ENCODE measurements at regions not wholly inside any gene's neighbourhood (a gene's known extent, or its start where the extent isn't known, plus 50 kb on each side); places are given as distances from the start of the nearest gene placed in this dataset.

DNA sequence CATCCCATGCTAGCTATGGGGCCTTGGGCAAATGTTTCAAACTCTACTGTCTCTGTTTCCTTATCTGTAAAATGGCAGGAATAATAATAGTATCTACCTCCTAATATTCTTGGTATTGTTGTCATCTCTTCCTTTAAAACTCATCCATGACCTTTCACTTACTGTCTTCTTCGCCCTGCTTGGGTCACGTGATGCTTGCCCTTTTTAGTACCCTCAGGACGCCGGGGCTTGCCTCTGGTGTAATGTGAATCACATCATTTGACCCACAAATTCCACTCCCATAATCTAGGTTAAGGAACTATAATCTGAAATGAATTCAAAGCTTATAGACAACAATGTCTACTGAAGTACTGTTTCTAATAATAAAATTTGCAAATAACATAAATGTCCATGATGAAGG, 162.7 kb downstream of the DRD1 start:
- no peak for DNase-seq (ENCODE audit: low read depth)
- TF ChIP-seq, protein P1, sequence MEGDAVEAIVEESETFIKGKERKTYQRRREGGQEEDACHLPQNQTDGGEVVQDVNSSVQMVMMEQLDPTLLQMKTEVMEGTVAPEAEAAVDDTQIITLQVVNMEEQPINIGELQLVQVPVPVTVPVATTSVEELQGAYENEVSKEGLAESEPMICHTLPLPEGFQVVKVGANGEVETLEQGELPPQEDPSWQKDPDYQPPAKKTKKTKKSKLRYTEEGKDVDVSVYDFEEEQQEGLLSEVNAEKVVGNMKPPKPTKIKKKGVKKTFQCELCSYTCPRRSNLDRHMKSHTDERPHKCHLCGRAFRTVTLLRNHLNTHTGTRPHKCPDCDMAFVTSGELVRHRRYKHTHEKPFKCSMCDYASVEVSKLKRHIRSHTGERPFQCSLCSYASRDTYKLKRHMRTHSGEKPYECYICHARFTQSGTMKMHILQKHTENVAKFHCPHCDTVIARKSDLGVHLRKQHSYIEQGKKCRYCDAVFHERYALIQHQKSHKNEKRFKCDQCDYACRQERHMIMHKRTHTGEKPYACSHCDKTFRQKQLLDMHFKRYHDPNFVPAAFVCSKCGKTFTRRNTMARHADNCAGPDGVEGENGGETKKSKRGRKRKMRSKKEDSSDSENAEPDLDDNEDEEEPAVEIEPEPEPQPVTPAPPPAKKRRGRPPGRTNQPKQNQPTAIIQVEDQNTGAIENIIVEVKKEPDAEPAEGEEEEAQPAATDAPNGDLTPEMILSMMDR (IDR thresholded peaks at IDR 0.05; ENCODE audit: insufficient read depth, low read depth, low read length, missing control alignments) = no peak
- no peak overlapping the region for H3K4me3 ChIP-seq (ENCODE audit: low read depth, low read length)

DNA sequence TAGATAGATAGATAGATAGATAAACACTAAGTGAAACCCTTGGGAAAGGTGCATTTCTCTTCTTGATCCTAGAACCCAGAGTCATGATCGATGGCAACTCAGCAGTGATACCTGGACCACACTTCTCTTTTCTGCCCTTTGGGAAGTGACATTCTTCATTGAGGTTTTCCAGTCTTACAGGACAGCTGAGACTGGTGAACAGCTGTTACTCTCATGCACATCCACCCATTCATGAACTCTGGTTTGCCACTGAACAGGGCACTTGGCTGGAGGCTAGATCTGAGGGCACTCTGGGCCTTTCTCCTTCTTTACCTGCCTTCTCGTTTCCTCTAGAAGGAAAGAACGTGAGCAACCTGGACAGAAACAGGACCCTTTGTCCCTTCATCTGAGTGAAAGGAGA, 164.5 kb downstream of the DRD1 start:
- no peak for DNase-seq (ENCODE audit: low read depth)
- TF ChIP-seq, protein P1 (IDR thresholded peaks at IDR 0.05; ENCODE audit: insufficient read depth, low read depth, low read length, missing control alignments) = no peak
- no peak overlapping the region for H3K4me3 ChIP-seq (ENCODE audit: low read depth, low read length)

DNA sequence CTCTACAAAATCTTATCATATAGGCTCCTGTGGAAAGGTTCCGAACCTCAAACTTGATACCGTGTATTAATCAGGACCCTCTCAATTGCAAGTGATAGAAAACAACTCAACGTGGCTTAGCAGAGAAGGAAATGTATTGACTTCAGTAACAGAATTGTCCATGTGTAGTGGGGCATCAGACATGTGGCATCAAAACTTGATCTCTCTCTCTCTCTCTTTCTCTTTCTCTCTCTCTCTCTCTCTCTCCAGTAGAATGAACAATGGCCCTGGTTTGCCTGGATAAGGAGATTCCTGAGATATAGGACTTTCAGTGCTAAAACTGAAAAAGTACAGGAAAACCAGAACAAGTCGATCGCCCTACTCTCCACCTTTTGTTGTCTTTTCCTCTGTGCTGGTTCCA, 168.2 kb downstream of the DRD1 start:
- H3K4me3 ChIP-seq (ENCODE audit: low read depth, low read length) = no peak overlapping the region
- TF ChIP-seq, protein P1 (IDR thresholded peaks at IDR 0.05; ENCODE audit: insufficient read depth, low read depth, low read length, missing control alignments) = no peak
- DNase-seq (ENCODE audit: low read depth) = no peak

DNA sequence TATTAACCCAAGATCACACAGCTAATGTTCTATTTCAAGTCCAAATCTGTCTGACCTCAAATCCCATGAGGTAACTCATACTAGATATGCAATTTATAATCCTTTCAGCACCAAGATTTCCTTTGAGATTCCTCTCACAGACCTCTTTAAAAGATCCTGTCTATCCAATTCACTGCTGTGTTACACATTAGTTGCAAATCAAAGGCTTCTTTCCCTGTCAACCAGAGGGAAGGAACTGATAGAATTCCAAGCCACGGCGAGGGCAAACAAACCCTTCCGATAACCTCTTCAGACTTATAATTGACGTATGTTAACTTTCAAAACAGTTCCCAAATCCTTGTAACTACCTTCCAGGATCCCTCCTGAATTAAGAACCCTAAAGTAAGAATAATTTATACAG, 168.9 kb downstream of the DRD1 start:
- TF ChIP-seq, protein P1 (IDR thresholded peaks at IDR 0.05; ENCODE audit: insufficient read depth, low read depth, low read length, missing control alignments) = no peak
- no peak for DNase-seq (ENCODE audit: low read depth)
- H3K4me3 ChIP-seq (ENCODE audit: low read depth, low read length) = no peak overlapping the region

DNA sequence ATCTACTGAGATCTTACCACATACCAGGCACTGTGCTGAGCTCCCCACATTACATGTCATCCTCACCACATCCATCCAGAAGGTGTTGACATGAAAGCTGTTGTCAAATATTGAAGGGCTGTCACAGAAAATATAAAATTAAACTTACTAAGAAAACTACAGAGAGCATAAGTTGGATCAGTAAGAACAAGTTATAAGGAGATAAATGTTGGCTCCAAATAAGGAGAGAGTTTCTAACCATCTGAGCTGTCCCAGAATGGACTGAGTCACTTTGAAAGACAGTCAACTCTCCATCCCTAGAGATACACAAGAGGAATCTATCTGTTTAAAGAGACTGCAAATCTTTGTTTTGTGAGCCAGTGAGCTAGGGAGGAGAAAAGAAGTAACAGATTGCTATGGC, 169.8 kb downstream of the DRD1 start:
- no peak overlapping the region for H3K4me3 ChIP-seq (ENCODE audit: low read depth, low read length)
- no peak for DNase-seq (ENCODE audit: low read depth)
- TF ChIP-seq, protein P1 (IDR thresholded peaks at IDR 0.05; ENCODE audit: insufficient read depth, low read depth, low read length, missing control alignments) = no peak

DNA sequence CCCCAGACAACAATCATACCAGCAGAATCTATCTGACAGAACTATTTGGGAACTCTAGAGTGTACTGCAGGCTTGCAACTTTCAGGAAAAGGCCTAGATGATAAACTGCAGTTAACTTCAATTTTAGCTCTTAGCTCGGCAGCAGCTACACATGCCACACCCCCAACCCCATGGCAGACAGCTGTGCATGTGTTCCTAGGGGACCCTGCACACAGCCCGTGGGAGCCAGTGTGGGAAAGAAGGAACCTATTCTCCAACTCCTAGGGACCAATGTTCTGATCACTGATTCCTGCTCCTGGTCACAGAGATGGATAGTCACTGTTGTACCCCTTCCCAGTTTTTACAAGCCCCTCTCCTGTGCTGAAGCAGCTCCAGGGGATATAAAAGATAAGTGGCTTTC, 179.6 kb downstream of the DRD1 start:
- H3K4me3 ChIP-seq (ENCODE audit: low read depth, low read length) = no peak overlapping the region
- TF ChIP-seq, protein P1 (IDR thresholded peaks at IDR 0.05; ENCODE audit: insufficient read depth, low read depth, low read length, missing control alignments) = no peak
- DNase-seq (ENCODE audit: low read depth) = no peak

DNA sequence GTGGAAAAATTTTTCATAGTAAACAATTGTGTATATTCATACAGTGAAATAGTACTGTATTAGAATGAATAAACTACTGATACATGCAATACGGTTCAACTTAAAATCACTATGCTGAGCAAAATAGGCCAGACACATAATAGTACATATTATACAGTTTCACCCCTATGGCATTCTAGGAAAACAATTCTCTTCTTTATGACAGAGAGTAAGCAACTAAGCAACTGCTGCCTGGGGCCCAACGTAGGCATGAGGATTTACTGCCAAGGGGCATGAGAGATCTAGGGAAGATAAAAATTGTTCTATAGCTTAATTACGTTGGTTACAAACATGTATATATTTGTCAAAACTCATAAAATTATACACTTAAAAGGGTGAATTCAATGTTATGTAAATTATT, 180.2 kb downstream of the DRD1 start:
- no peak overlapping the region for H3K4me3 ChIP-seq (ENCODE audit: low read depth, low read length)
- no peak for DNase-seq (ENCODE audit: low read depth)
- TF ChIP-seq, protein P1 (IDR thresholded peaks at IDR 0.05; ENCODE audit: insufficient read depth, low read depth, low read length, missing control alignments) = no peak

Data from GM12865 (cell line).